Inferior parietal cortex (tissue), 1 donor: ENCODE measurements at regions not wholly inside any gene's neighbourhood (a gene's known extent, or its start where the extent isn't known, plus 50 kb on each side); places are given as distances from the start of the nearest gene placed in this dataset.
"Not testable (repeated sequence)": the region's sequence is repeated elsewhere in the genome, so short reads cannot be mapped to it uniquely, and the experiment has no call there.

Experiments
- DNase-seq: peaks from one replicate; pipeline ENCODE4 v3.0.0-alpha.2; 2016; ENCODE audit errors: extremely low spot score

DNA sequence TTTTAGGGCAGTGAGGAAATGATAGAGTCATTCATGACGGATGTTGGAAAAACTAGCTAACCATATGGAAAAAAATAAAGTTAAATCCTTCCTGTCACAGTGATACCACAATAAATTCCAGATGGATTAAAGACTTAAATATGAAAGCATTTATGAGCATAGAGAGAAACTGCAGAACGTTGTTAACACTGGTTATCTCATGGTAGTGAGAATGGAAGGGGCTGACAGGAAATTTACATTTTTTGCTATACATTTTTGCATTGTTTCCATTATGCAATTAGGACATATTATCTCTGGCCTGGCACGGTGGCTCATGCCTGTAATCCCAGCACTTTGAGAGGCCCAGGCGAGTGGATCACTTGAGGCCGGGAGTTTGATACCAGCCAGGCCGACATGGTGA lies 130.5 kb upstream of the VOPP1 start:
- not testable (repeated sequence) for DNase-seq

DNA sequence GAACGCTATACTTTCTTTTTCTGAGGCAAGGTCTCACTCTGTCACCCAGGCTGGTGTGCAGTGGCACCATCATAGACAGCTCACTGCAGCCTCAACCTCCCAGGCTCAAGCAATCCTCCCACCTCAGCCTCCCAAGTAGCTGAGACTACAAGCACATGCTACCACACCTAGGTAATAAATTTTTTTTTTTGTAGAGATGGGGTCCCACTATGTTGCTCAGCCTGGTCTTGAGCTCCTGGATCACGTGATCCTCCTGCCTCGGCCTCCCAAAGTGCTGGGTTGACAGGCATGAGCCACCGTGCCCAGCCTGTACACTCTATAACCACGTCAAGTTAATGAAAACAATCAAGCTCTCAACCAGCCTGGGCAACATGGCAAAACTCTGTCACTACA lies 127.1 kb upstream of the VOPP1 start:
- not testable (repeated sequence) for DNase-seq

DNA sequence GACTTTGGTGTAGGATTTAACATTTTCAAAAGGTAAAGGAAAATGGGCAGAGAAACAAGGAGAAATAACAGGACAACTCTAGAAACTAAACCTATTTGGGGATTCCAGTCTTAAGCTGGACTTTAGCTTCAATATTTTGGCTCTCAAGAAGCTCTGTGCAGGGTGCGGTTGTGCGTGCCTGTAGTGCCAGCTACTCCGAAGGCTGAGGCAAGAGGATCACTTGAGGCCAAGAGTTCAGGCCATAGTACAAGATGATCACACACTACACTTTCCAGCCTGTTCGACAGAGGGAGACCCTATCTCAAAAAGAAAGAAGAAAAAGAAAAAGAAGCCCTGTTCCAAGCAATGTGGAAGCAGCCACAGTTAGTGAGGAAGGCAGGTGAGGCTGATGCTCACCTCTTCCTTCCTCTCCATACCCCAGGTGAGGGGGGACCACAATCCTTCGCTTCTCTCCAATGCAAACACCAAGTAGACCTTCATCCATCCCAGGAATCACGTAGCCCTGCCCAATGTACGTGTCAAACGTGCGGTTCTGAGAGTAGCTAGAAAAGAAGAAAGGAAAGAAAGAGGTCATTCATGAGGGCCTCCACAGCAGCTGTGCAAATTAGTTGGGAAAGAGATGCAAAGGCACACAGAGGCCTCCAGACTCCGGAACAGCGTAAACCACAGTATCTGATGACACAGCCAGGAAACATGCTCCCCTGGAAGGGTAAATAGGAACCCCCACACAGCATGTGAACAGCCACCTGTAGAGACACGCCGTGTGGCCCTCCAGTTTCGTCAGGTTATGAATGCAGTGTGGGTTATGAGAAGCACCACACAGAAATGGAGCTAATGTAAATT lies 126.5 kb upstream of the VOPP1 start:
- not testable (repeated sequence) for DNase-seq

- not testable (repeated sequence) for DNase-seq
Measured at GRCh38 chr7:55695893-55696701, 123.8 kb upstream of the VOPP1 start.

- DNase-seq: not testable (repeated sequence)
Measured at GRCh38 chr7:55694484-55694883, 122.2 kb upstream of the VOPP1 start.

DNA sequence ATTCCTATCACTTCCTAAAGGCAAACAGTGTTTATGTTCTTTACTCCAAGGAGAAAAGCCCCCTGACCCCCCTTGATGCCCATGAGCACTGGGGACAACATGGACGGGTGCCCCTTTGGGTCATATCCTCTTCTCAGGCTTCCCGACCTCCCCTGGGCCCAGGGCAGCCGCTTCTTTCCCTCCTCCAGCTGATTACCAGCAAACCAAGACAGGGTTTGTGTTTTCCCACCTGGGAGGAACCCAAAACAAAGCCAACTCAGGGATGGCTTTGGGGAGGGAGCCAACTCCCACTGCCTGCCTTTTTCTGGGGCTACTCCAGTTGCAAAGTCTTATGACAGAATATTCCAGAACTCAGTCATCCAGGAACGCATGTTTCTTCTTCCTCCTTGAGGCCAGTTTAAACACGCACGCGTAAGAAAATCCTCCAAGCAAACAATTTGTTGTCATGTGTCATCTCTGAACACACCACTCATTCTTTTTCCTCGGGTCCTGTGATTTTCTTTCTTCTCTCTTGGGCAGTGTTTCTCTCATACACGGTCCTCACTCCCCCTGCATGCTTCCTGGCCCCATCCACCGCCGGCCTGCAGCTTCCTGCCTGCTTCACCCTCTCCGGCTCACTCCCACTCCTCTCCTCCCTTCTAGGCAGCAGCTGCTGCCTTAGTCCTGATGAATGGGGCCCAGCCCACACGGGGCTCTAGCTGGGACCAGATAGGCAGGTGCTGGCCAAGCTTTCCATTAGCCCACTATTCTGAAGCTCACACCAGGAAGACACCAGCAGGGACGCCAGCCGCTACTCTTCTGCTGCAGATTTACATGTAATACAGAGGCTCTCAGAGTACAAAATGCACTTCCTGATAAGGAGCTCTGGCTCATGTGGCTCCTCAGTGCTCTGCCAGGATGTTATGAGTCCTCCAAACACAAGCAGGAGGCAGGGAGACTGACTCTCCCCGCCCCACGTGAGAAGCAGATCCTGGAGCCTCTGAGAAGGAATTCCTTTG lies 116.7 kb upstream of the VOPP1 start:
- not testable (repeated sequence) for DNase-seq

GRCh38 chr7:55688261-55688660 lies 116.0 kb upstream of the VOPP1 start:
- not testable (repeated sequence) for DNase-seq

DNA sequence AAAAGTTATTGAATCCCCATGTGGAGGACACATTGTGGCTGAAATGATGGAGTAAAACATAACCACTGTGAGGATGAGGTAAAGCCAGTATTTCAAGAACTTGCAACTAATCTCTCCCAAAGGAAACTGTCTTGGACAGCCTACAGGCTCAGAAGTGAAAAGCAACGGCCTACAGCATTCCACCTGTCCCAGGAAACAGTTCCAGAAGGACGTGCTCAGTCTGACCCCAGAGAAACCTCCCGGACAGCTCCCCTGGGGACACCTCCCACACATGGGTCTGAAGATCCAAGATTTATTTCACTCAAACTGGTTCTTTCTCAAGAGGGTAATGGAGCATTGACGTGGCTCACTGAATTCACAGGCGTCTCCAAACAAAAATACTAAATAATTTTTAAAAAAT lies 115.0 kb upstream of the VOPP1 start:
- DNase-seq: not testable (repeated sequence)

- not testable (repeated sequence) for DNase-seq
Measured at GRCh38 chr7:55686771-55687170, 114.5 kb upstream of the VOPP1 start.

GRCh38 chr7:55683501-55683900 lies 111.2 kb upstream of the VOPP1 start:
- not testable (repeated sequence) for DNase-seq

GRCh38 chr7:55675589-55675988 lies 103.3 kb upstream of the VOPP1 start:
- not testable (repeated sequence) for DNase-seq

GRCh38 chr7:55673525-55673924 lies 101.2 kb upstream of the VOPP1 start:
- not testable (repeated sequence) for DNase-seq

DNA sequence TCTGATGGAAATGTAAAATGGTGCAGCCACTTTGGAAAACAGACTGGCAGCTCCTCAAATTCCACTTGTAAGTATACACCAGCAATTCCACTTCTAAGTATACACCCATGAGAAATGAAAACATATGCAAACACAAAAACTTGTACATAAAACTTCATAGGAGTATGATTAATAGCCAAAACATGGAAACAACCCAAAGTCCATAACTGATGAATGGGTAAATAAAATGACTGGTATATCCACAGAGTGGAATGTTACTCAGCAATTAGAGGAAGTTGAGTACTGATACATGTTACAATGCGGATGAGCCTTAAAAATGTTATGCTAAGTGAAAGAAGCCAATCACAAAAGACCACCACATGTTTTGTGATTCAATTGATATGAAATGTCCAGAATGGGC lies 99.8 kb upstream of the VOPP1 start:
- DNase-seq: not testable (repeated sequence)

- DNase-seq: no peak
Measured at GRCh38 chr7:55657654-55658053, 85.4 kb upstream of the VOPP1 start.

DNA sequence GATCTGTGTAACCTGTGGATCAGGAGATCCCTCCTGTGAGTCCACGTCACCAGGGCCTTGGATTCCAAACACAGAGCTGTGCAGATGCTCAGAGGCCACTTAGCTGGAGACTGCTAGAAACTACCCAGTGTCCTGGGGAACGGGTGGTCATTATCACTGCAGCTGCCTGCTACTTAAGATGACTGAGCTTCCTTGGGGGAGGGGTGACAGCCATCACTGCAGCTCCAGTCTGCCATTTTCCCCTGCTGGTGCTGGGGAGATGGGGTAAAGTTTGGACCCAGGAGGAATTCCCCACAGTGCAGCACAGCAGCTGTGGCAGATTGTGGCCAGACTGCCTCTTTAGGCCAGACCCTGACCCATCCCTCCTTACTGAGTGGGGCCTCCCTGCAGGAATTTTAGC lies 78.8 kb upstream of the VOPP1 start:
- no peak for DNase-seq

DNA sequence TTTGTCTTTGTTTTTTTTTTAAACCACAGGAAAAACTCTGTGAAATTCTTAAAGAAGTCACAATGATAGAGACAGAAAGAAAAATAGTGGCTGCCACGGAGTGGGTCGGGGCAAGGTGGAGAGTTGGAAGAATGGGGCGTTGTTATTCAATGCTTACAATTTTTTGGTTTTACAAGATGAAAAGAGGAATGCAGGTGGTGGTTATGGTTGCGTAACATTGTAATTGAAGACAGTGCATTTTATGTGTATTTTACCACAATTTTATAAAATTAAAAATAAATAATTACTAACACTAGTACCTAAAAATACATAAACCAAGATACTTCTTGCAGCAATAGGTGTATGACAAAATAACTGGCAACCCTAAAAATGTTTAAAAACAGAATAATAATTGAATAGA lies 76.9 kb upstream of the VOPP1 start:
- DNase-seq: no peak

DNA sequence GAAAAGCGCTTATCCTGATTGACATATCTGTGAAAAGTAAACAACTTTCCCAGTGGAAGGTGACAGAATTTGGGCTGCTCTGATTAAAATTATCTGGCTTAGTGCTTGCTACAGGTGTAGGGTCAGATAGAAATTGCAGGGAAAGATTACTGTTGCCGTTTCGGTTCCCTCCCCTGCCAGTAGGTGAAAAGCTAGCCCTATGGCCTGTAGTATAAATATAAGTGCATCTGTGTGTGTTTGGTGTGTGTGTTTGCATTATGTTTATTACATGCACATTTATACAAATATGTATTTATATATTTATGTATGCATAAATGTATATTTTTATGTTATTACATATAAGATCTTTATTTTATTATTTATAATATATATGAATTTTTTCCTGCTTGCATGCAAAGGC lies 72.3 kb upstream of the VOPP1 start:
- no peak for DNase-seq

DNA sequence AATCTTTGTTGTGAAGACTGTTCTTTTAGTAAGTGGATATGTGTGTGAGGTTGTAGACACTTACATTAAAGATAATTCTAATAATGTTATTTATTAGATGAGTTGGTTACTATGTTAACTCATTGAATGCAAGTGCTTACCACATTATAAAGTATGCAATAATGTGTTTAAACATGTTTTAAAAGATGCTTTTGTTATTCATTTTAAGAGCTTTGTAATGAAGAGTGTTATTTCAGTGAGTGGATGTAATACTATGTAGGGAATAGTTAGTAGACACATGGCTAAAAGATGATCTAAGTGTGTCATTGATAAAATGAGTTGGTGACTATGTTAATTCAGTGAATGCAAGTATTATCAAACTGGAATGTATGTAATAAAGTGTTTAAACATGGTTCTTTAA lies 70.0 kb upstream of the VOPP1 start:
- DNase-seq: no peak

GRCh38 chr7:55641811-55642210 lies 69.5 kb upstream of the VOPP1 start:
- no peak for DNase-seq

GRCh38 chr7:55641273-55641691 lies 69.0 kb upstream of the VOPP1 start:
- DNase-seq: peak; percentile 66

DNA sequence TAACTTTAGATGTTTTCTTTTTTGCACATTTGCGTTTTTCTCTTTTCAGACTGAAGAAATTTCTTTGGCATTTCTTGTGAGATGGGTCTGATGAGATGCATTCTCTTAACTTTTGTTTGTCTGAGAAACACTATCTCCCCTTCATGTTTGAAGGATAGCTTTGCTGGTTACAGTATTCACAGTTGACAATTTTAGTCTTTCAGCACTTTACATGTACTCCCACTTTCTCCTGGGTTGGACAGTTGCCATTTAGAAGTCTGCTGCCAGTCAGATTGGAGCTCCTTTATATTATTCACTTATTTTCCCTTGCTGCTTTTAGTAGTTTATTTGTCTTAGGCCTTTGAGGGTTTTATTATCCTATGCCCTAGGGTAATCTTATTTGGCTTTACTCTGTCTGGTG lies 67.3 kb upstream of the VOPP1 start:
- no peak for DNase-seq
